Transverse colon (tissue), 3 donors: ENCODE measurements at regions not wholly inside any gene's neighbourhood (a gene's known extent, or its start where the extent isn't known, plus 50 kb on each side); places are given as distances from the start of the nearest gene placed in this dataset.

Experiments
- CTCF ChIP-seq, 5 experiments: fragments of 200-600 bp in 3 of 5; fragments of 450-650 bp in 2 of 5; sonication (generic) in 3 of 5; IDR thresholded peaks; 1 replicate in 2 of 5; 2 replicates in 3 of 5; pipeline ENCODE4 v1.5.1; 2016 to 2017; ENCODE audit warnings: antibody characterized with exemption in 5 of 5, inconsistent platforms in 3 of 5, mild to moderate bottlenecking in 2 of 5, moderate library complexity in 1 of 5
- EP300 ChIP-seq: sonication (generic); formaldehyde crosslinking; IDR thresholded peaks from one replicate; pipeline ENCODE4 v1.6.1; 2017; ENCODE audit warnings: antibody characterized with exemption, low read depth
- POLR2A ChIP-seq: fragments of 450-650 bp; IDR thresholded peaks from one replicate; pipeline ENCODE4 v1.6.1; 2016; ENCODE audit warnings: antibody characterized with exemption, mild to moderate bottlenecking, moderate library complexity

GRCh38 chr11:129557421-129557820 is 181.8 kb downstream of the BARX2 start:
- no peak for TF ChIP-seq CTCF (IDR thresholded peaks at IDR 0.05)
- TF ChIP-seq POLR2A = no peak
- no peak for TF ChIP-seq EP300
